Thyroid gland (tissue), 4 donors: ENCODE measurements at regions not wholly inside any gene's neighbourhood (a gene's known extent, or its start where the extent isn't known, plus 50 kb on each side); places are given as distances from the start of the nearest gene placed in this dataset.

Experiments
- DNase-seq, 2 donors: peaks; one replicate each; pipeline ENCODE4 v3.0.0-alpha.2; 2019
- H3K27ac ChIP-seq, 3 donors: fragments of 200-600 bp; sonication (generic); 1 replicate in 2 of 3; 2 replicates in 1 of 3; pipeline ENCODE4 v1.5.1; 2016 to 2019; ENCODE audit warnings: mild to moderate bottlenecking in 1 of 3, moderate library complexity in 1 of 3
- H3K27me3 ChIP-seq: fragments of 200-600 bp; sonication (generic); one replicate; pipeline ENCODE4 v1.5.1; 2019
- H3K36me3 ChIP-seq, 2 donors: fragments of 200-600 bp; sonication (generic); one replicate each; pipeline ENCODE4 v1.5.1; 2016 to 2019
- H3K4me1 ChIP-seq, 2 donors: fragments of 200-600 bp; sonication (generic); one replicate each; pipeline ENCODE4 v1.5.1; 2017 to 2019
- H3K4me3 ChIP-seq, 3 donors: fragments of 200-600 bp; sonication (generic); replicated peaks in 1 of 3; 1 replicate in 2 of 3; 2 replicates in 1 of 3; pipeline ENCODE4 v1.5.1; 2016; ENCODE audit warnings: mild to moderate bottlenecking in 1 of 3
- H3K9me3 ChIP-seq: fragments of 200-600 bp; sonication (generic); one replicate; pipeline ENCODE4 v1.5.1; 2017
- POLR2A ChIP-seq, 2 donors: fragments of 450-650 bp; IDR thresholded peaks; one replicate each; pipeline ENCODE4 v1.6.1; 2017; ENCODE audit warnings: antibody characterized with exemption in 2 of 2, mild to moderate bottlenecking in 2 of 2, moderate library complexity in 1 of 2
- WGBS, 2 donors: methylation state at CpG; one replicate each; pipeline ENCODE4 v1.1.5; 2017; 5-methylcytosine and 5-hydroxymethylcytosine counted together
- intact Hi-C: fragments of 100-400 bp; cut with DNase I; formaldehyde crosslinking; loops from one replicate; pipeline ENCODE4 v1.15.1; 2023
- TF ChIP-seq, protein P1 (sequence below), 6 experiments: fragments of 200-600 bp in 3 of 6; fragments of 450-650 bp in 3 of 6; sonication (generic) in 3 of 6; IDR thresholded peaks; one replicate each; pipeline ENCODE4 v1.5.1; 2016 to 2019; ENCODE audit warnings: antibody characterized with exemption in 6 of 6, mild to moderate bottlenecking in 2 of 6, inconsistent platforms in 1 of 6, moderate library complexity in 1 of 6

DNA sequence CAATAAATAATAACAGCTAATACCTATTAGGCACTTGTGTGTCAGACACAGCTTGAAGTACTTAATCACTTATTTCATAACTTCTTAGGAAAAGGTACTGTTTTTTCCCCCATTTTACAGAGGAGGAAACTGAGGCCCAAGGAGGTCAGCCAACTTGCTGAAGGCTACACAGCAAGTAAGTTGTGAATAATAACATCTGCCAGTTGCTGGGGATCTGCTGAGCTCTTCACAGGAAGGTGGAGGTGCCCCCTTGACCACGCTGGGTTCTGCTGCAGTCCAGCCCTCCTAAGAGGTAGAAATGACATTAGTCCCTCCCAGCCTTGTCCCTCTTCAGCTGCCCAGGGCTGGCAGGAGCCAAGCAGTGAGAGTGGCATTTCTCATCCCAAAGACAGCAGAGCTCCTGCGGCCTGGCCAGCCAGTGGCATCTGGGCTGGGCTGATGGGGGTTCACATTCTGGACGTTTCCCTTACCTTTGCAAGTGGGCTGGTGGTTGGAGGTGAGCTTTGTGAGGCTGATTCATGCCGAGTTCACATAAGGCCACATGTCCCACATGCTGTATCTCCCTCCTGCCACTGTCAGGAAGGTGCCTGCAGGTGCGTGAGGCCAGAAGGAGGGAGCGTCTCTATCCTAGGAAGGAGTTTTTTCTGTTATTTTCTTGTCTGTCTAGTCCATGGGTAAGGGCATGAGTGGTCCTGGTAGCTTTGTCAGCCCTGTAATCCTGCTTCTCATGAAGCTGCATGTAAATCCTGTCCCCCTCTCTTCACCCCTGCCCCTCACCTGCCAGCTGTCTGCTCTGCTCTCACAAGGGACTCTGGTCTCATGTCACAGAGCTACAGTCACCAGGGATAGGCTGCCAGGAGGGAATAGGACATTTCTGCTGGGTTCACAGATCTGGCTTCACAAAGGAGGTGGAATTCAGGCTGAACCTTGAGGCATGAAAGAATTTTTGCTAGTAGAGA is 171.7 kb downstream of the MACROH2A1 start:
- H3K27me3 ChIP-seq = no peaks in the 10 kb centered on the region

DNA sequence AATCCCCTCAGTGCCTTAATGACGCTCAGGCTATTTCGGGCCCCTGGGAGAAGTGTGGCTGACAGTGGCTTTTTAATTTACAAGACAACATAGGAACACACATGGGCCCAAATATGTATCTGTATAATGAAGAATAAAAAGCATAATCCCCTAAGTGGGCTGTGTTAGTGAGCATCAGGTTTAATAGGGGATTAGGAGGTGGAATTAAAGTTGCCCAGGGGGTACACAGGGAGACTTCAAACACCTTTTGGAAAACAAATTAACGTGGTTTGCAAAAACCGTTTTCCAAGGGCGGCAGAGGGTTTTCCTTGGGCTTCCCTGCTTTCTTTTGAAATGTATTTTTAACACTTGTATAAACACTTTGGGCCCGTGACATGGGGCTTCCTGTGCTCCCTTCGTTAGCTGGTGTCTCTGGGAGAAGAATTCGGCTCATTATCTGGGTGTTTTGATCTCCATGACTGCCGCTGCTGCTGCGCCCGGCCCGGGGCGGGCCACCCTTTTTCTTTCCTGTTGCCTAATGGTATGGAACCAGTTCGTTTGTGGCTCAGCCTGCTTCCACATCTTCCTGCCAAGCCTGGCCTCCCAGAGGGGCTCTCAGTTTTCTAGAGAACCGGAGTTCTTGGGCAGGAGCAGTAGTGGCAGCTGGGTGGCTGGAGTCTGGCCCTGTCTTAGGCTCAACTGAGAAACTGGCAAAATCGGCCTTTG is 173.0 kb downstream of the MACROH2A1 start:
- DNase-seq = no peak
- WGBS, 2 donors = 59 to 64% methylated on average over 16 of the region's 16 CpGs
- intact Hi-C loops = no loop called here
- Histone ChIP-seq H3K36me3 (no peaks in the 10 kb centered on the region), H3K27me3 (no peaks in the 10 kb centered on the region), H3K4me3 (no peak overlapping the region), H3K9me3 (no peaks in the 10 kb centered on the region), H3K4me1 (peaks cover 5 to 10% of the 10 kb centered on the region in 2 donors), H3K27ac (no peak overlapping the region)
- TF ChIP-seq, protein P1, sequence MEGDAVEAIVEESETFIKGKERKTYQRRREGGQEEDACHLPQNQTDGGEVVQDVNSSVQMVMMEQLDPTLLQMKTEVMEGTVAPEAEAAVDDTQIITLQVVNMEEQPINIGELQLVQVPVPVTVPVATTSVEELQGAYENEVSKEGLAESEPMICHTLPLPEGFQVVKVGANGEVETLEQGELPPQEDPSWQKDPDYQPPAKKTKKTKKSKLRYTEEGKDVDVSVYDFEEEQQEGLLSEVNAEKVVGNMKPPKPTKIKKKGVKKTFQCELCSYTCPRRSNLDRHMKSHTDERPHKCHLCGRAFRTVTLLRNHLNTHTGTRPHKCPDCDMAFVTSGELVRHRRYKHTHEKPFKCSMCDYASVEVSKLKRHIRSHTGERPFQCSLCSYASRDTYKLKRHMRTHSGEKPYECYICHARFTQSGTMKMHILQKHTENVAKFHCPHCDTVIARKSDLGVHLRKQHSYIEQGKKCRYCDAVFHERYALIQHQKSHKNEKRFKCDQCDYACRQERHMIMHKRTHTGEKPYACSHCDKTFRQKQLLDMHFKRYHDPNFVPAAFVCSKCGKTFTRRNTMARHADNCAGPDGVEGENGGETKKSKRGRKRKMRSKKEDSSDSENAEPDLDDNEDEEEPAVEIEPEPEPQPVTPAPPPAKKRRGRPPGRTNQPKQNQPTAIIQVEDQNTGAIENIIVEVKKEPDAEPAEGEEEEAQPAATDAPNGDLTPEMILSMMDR (IDR thresholded peaks at IDR 0.05) = no peak
- TF ChIP-seq POLR2A (IDR thresholded peaks at IDR 0.05) = no peak

More for the DNA sequence above, 171.7 kb downstream of the MACROH2A1 start:
- Histone ChIP-seq H3K4me1 (peaks cover 5 to 14% of the 10 kb centered on the region in 2 donors), H3K27ac (no peak overlapping the region), H3K4me3 (no peak overlapping the region), H3K9me3 (no peaks in the 10 kb centered on the region), H3K36me3 (no peaks in the 10 kb centered on the region)
- TF ChIP-seq, protein P1 (IDR thresholded peaks at IDR 0.05) = no peak
- no peak for TF ChIP-seq POLR2A (IDR thresholded peaks at IDR 0.05)
- no peak for DNase-seq
- intact Hi-C loops = no loop called here
- WGBS, 2 donors = 85 to 93% methylated on average over 4 to 6 of the region's 6 CpGs

DNA sequence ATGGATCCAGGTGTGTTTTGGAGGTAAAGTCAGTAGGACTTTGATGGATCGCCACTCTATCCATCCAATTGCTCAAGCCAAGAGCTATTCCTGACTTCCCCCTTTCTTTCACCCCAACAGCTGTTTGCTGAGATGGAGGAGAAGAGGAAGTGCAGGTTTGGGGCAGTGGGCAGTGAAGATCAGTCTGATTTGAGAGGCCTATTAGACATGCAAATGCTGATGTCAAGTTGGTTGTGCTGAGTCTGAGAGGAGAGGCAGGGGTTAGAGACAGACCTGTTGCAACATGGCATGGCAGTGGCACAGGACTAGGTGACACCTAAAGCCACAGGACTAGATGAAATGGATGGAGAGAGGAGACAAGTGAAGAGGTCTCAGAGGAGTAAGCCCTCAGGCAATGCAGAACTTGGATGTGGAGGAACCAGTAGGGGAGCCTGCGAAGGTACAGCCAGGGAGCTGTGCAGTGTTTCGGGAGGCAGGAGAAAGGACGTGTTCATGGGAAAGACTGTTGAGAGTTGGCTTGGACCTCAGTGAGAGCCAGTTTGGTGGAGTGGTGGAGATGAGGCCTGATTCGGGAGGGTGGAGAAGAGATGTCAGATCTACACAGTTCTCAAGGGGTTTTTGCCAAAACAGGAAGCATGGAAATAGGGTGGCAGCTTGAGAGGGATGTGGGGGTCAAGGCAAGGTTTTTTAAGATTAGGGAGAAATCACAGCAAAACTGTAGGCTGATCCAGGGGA is 175.0 kb downstream of the MACROH2A1 start:
- TF ChIP-seq, protein P1 (IDR thresholded peaks at IDR 0.05) = no peak
- no peak for TF ChIP-seq POLR2A (IDR thresholded peaks at IDR 0.05)
- Histone ChIP-seq H3K27me3 (no peaks in the 10 kb centered on the region), H3K9me3 (no peaks in the 10 kb centered on the region), H3K36me3 (no peaks in the 10 kb centered on the region), H3K27ac (no peak overlapping the region), H3K4me3 (no peak overlapping the region), H3K4me1 (no peaks in the 10 kb centered on the region)
- intact Hi-C loops = no loop called here
- no peak for DNase-seq
- 83 to 87% methylated on average over 5 of the region's 5 CpGs for WGBS, 2 donors

DNA sequence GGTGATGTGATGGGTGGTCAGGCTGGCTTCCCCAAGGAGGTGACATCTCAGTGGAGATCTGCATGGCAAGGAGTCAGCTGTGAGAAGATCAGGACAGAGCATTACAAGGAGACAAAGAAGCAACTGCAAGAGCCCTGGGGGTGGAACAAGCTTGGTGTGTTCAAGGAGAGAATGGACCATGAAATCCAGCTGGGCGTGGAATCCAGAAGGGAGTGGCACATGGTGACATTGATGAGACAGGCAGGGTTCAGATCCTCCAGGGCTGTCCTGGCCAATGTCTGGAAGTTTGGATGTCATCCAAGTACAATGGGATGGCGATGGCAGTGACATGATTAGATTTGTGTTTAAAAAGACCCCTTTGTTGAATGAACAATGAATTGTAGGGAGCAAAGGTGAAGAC is 175.6 kb downstream of the MACROH2A1 start:
- 91% methylated on average over 2 of the region's 2 CpGs for WGBS, 2 donors
- no peaks in the 10 kb centered on the region for H3K27me3 ChIP-seq
- no peaks in the 10 kb centered on the region for H3K36me3 ChIP-seq
- no peak overlapping the region for H3K27ac ChIP-seq
- TF ChIP-seq, protein P1 (IDR thresholded peaks at IDR 0.05) = no peak
- TF ChIP-seq POLR2A (IDR thresholded peaks at IDR 0.05) = no peak
- H3K9me3 ChIP-seq = no peaks in the 10 kb centered on the region
- intact Hi-C loops = no loop called here
- H3K4me3 ChIP-seq = no peak overlapping the region
- H3K4me1 ChIP-seq = no peaks in the 10 kb centered on the region
- no peak for DNase-seq
